ENCODE measurements at regions not wholly inside any gene's neighbourhood (a gene's known extent, or its start where the extent isn't known, plus 50 kb on each side); places are given as distances from the start of the nearest gene placed in this dataset.

GRCh38 chr14:76589246-76589645, 172.0 kb upstream of the VASH1 start:
- Histone ChIP-seq H2BK15ac (ENCODE audit: low read depth, poor library complexity, severe bottlenecking) (no peak overlapping the region), H2AFZ (ENCODE audit: low read depth, low read length) (no peak overlapping the region), H3K9ac (ENCODE audit: low read length) (no peak overlapping the region), H3K4me2 (ENCODE audit: low read length, poor library complexity, severe bottlenecking) (no peak overlapping the region), H3K4me1 (ENCODE audit: control insufficient read depth, insufficient read depth, low read depth, low read length) (peaks cover 2% of the 10 kb centered on the region), H3K36me3 (ENCODE audit: control insufficient read depth in 1 of 2, insufficient read depth in 2 of 2, low read depth in 1 of 2, low read length in 2 of 2) (no peaks in the 10 kb centered on the region), H4K8ac (ENCODE audit: low read length) (no peak overlapping the region), H3K18ac (ENCODE audit: low read depth in 1 of 2, low read length in 2 of 2) (no peak overlapping the region), H3K79me1 (replicated peaks; ENCODE audit: low read length, poor library complexity, severe bottlenecking) (no peaks in the 10 kb centered on the region), H3K4ac (ENCODE audit: low read depth in 1 of 2, low read length in 2 of 2) (no peak overlapping the region), H4K91ac (ENCODE audit: low read length) (no peak overlapping the region), H3K23ac (ENCODE audit: low read length in 2 of 2) (no peak overlapping the region), H2BK5ac (ENCODE audit: low read depth, low read length, poor library complexity, severe bottlenecking) (no peak overlapping the region), H3K14ac (ENCODE audit: low read length in 2 of 2) (no peak overlapping the region), H2BK120ac (ENCODE audit: low read depth, low read length) (no peak overlapping the region), H3K4me3 (ENCODE audit: insufficient read depth in 1 of 2, low read depth in 1 of 2, low read length in 2 of 2) (no peak overlapping the region), H3K27ac (ENCODE audit: low read length, poor library complexity, severe bottlenecking) (no peak overlapping the region), H2BK12ac (ENCODE audit: low read length in 2 of 2) (no peak overlapping the region), H3K27me3 (ENCODE audit: control insufficient read depth in 1 of 2, insufficient read depth in 1 of 2, low read length in 2 of 2) (peaks cover 0 to 7% of the 10 kb centered on the region in 2 experiments), H2AK5ac (ENCODE audit: low read length, severe bottlenecking) (no peak overlapping the region), H3K9me3 (ENCODE audit: control insufficient read depth, low read length) (no peaks in the 10 kb centered on the region)
- 88% methylated on average over 4 of the region's 4 CpGs for WGBS
- no peak for DNase-seq

GRCh38 chr14:76591266-76591665, 170.0 kb upstream of the VASH1 start:
- no peak overlapping the region for H2BK5ac ChIP-seq (ENCODE audit: low read depth, low read length, poor library complexity, severe bottlenecking)
- no peaks in the 10 kb centered on the region for H3K9me3 ChIP-seq (ENCODE audit: control insufficient read depth, low read length)
- H3K23ac ChIP-seq (ENCODE audit: low read length in 2 of 2), result no peak overlapping the region
- no peak overlapping the region for H4K91ac ChIP-seq (ENCODE audit: low read length)
- H2BK15ac ChIP-seq (ENCODE audit: low read depth, poor library complexity, severe bottlenecking), result no peak overlapping the region
- no peak overlapping the region for H2AFZ ChIP-seq (ENCODE audit: low read depth, low read length)
- H3K4me3 ChIP-seq (ENCODE audit: insufficient read depth in 1 of 2, low read depth in 1 of 2, low read length in 2 of 2), result no peak overlapping the region
- no peak overlapping the region for H3K14ac ChIP-seq (ENCODE audit: low read length in 2 of 2)
- H2BK12ac ChIP-seq (ENCODE audit: low read length in 2 of 2), result no peak overlapping the region
- no peak overlapping the region for H3K4me2 ChIP-seq (ENCODE audit: low read length, poor library complexity, severe bottlenecking)
- H3K4me1 ChIP-seq (ENCODE audit: control insufficient read depth, insufficient read depth, low read depth, low read length), result peaks cover 2% of the 10 kb centered on the region
- H3K27me3 ChIP-seq (ENCODE audit: control insufficient read depth in 1 of 2, insufficient read depth in 1 of 2, low read length in 2 of 2), result peaks cover 0 to 7% of the 10 kb centered on the region in 2 experiments
- H2BK120ac ChIP-seq (ENCODE audit: low read depth, low read length), result no peak overlapping the region
- no peak overlapping the region for H3K18ac ChIP-seq (ENCODE audit: low read depth in 1 of 2, low read length in 2 of 2)
- H3K36me3 ChIP-seq (ENCODE audit: control insufficient read depth in 1 of 2, insufficient read depth in 2 of 2, low read depth in 1 of 2, low read length in 2 of 2), result no peaks in the 10 kb centered on the region
- H3K79me1 ChIP-seq (replicated peaks; ENCODE audit: low read length, poor library complexity, severe bottlenecking), result no peaks in the 10 kb centered on the region
- H2AK5ac ChIP-seq (ENCODE audit: low read length, severe bottlenecking), result no peak overlapping the region
- no peak overlapping the region for H3K27ac ChIP-seq (ENCODE audit: low read length, poor library complexity, severe bottlenecking)
- DNase-seq, result no peak
- WGBS, result 38% methylated on average over 10 of the region's 10 CpGs
- H3K4ac ChIP-seq (ENCODE audit: low read depth in 1 of 2, low read length in 2 of 2), result no peak overlapping the region
- no peak overlapping the region for H4K8ac ChIP-seq (ENCODE audit: low read length)
- no peak overlapping the region for H3K9ac ChIP-seq (ENCODE audit: low read length)

DNA sequence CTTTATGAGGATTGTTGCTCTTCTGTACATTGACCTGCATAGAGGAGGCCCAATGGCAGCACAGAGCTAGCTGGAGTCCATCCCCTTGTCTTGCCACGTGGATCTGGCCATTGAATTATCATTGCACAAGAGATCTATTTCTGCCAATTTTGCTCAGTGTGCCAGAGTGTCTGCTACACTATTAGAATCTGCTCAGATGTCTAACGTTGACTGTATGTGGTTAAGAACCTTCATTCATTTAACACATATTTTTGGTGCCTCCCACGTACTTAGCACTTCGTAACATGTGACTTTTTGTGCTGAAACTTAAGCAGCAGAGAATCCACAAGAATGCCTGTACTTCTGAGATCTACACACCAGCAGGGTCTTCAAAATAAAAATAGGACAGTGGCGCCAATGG, 166.0 kb upstream of the VASH1 start:
- no peak overlapping the region for H3K9ac ChIP-seq (ENCODE audit: low read length)
- no peak overlapping the region for H2AFZ ChIP-seq (ENCODE audit: low read depth, low read length)
- no peak overlapping the region for H3K18ac ChIP-seq (ENCODE audit: low read depth in 1 of 2, low read length in 2 of 2)
- no peak overlapping the region for H3K4me2 ChIP-seq (ENCODE audit: low read length, poor library complexity, severe bottlenecking)
- H3K27me3 ChIP-seq (ENCODE audit: control insufficient read depth in 1 of 2, insufficient read depth in 1 of 2, low read length in 2 of 2), result peaks cover 7 to 13% of the 10 kb centered on the region in 2 experiments
- no peak overlapping the region for H3K23ac ChIP-seq (ENCODE audit: low read length in 2 of 2)
- H4K91ac ChIP-seq (ENCODE audit: low read length), result no peak overlapping the region
- H3K36me3 ChIP-seq (ENCODE audit: control insufficient read depth in 1 of 2, insufficient read depth in 2 of 2, low read depth in 1 of 2, low read length in 2 of 2), result no peaks in the 10 kb centered on the region
- H2BK15ac ChIP-seq (ENCODE audit: low read depth, poor library complexity, severe bottlenecking), result no peak overlapping the region
- no peak overlapping the region for H2BK5ac ChIP-seq (ENCODE audit: low read depth, low read length, poor library complexity, severe bottlenecking)
- no peak overlapping the region for H4K8ac ChIP-seq (ENCODE audit: low read length)
- no peaks in the 10 kb centered on the region for H3K9me3 ChIP-seq (ENCODE audit: control insufficient read depth, low read length)
- H3K4ac ChIP-seq (ENCODE audit: low read depth in 1 of 2, low read length in 2 of 2), result no peak overlapping the region
- DNase-seq, result no peak
- WGBS, result 49% methylated on average over 4 of the region's 5 CpGs
- no peak overlapping the region for H3K27ac ChIP-seq (ENCODE audit: low read length, poor library complexity, severe bottlenecking)
- no peak overlapping the region for H2BK120ac ChIP-seq (ENCODE audit: low read depth, low read length)
- H3K14ac ChIP-seq (ENCODE audit: low read length in 2 of 2), result no peak overlapping the region
- H3K4me1 ChIP-seq (ENCODE audit: control insufficient read depth, insufficient read depth, low read depth, low read length), result peaks cover 2% of the 10 kb centered on the region
- H2AK5ac ChIP-seq (ENCODE audit: low read length, severe bottlenecking), result no peak overlapping the region
- no peaks in the 10 kb centered on the region for H3K79me1 ChIP-seq (replicated peaks; ENCODE audit: low read length, poor library complexity, severe bottlenecking)
- no peak overlapping the region for H2BK12ac ChIP-seq (ENCODE audit: low read length in 2 of 2)
- no peak overlapping the region for H3K4me3 ChIP-seq (ENCODE audit: insufficient read depth in 1 of 2, low read depth in 1 of 2, low read length in 2 of 2)

GRCh38 chr14:76597387-76597786, 163.9 kb upstream of the VASH1 start:
- DNase-seq, result no peak
- Histone ChIP-seq H2AK5ac (ENCODE audit: low read length, severe bottlenecking) (no peak overlapping the region), H2BK120ac (ENCODE audit: low read depth, low read length) (no peak overlapping the region), H2BK12ac (ENCODE audit: low read length in 2 of 2) (no peak overlapping the region), H3K9me3 (ENCODE audit: control insufficient read depth, low read length) (peaks cover 3% of the 10 kb centered on the region), H2BK5ac (ENCODE audit: low read depth, low read length, poor library complexity, severe bottlenecking) (no peak overlapping the region), H2AFZ (ENCODE audit: low read depth, low read length) (no peak overlapping the region), H3K14ac (ENCODE audit: low read length in 2 of 2) (no peak overlapping the region), H4K8ac (ENCODE audit: low read length) (no peak overlapping the region), H4K91ac (ENCODE audit: low read length) (no peak overlapping the region), H3K23ac (ENCODE audit: low read length in 2 of 2) (no peak overlapping the region), H3K4me2 (ENCODE audit: low read length, poor library complexity, severe bottlenecking) (no peak overlapping the region), H3K27me3 (ENCODE audit: control insufficient read depth in 1 of 2, insufficient read depth in 1 of 2, low read length in 2 of 2) (peaks cover 7 to 13% of the 10 kb centered on the region in 2 experiments), H3K4me1 (ENCODE audit: control insufficient read depth, insufficient read depth, low read depth, low read length) (no peaks in the 10 kb centered on the region), H3K36me3 (ENCODE audit: control insufficient read depth in 1 of 2, insufficient read depth in 2 of 2, low read depth in 1 of 2, low read length in 2 of 2) (no peaks in the 10 kb centered on the region), H3K27ac (ENCODE audit: low read length, poor library complexity, severe bottlenecking) (no peak overlapping the region), H2BK15ac (ENCODE audit: low read depth, poor library complexity, severe bottlenecking) (no peak overlapping the region), H3K4ac (ENCODE audit: low read depth in 1 of 2, low read length in 2 of 2) (no peak overlapping the region), H3K9ac (ENCODE audit: low read length) (no peak overlapping the region), H3K18ac (ENCODE audit: low read depth in 1 of 2, low read length in 2 of 2) (no peak overlapping the region), H3K4me3 (ENCODE audit: insufficient read depth in 1 of 2, low read depth in 1 of 2, low read length in 2 of 2) (no peak overlapping the region), H3K79me1 (replicated peaks; ENCODE audit: low read length, poor library complexity, severe bottlenecking) (no peaks in the 10 kb centered on the region)
- WGBS, result 76% methylated on average over 3 of the region's 3 CpGs
